Panc1 (cell line): ENCODE measurements at regions not wholly inside any gene's neighbourhood (a gene's known extent, or its start where the extent isn't known, plus 50 kb on each side); places are given as distances from the start of the nearest gene placed in this dataset.

ENCODE experiments used
- ATAC-seq: fragments of 200-7000 bp; cut with Tn5 transposase; 2 replicates; pipeline ENCODE4 v1.9.1; 2020; ENCODE audit warnings: mild to moderate bottlenecking, moderate library complexity
- BruUV-seq: library from RNA; stranded (reverse); fragments of 400-500 nt; replicated peaks from 2 replicates; lab custom pipeline; 2021; lab: Mats Ljungman, UMichigan
- CTCF ChIA-PET: fragments of 300-600 bp; sonication (Branson Sonifier 250); formaldehyde crosslinking; loops from one replicate; lab custom pipeline; 2022; ENCODE audit warnings: antibody characterized with exemption; lab: Charles Lee
- POLR2A ChIA-PET: fragments of 300-600 bp; sonication (Branson Sonifier 250); formaldehyde crosslinking; loops from one replicate; lab custom pipeline; 2022; ENCODE audit warnings: antibody characterized with exemption; lab: Charles Lee
- DNase-seq: peaks from one replicate; pipeline ENCODE4 v3.0.0-alpha.2; 2010; ENCODE audit warnings: low read depth, low spot score
- H3K27ac ChIP-seq: 2 replicates; pipeline ENCODE4 v1.5.1; 2011; ENCODE audit warnings: mild to moderate bottlenecking, low read length, inconsistent platforms
- H3K27me3 ChIP-seq: fragments of 200-500 bp; sonication (Bioruptor generic); 2 replicates; pipeline ENCODE4 v1.6.0; 2014; ENCODE audit warnings: low read length, inconsistent platforms; ENCODE audit not compliant: control insufficient read depth, insufficient read depth
- H3K36me3 ChIP-seq: fragments of 200-500 bp; sonication (Bioruptor generic); 2 replicates; pipeline ENCODE4 v1.5.1; 2014; ENCODE audit warnings: inconsistent platforms, mild to moderate bottlenecking, low read length, moderate library complexity; ENCODE audit not compliant: control insufficient read depth, insufficient read depth
- H3K4me1 ChIP-seq: 2 replicates; pipeline ENCODE4 v1.5.1; 2011; ENCODE audit warnings: inconsistent platforms, mild to moderate bottlenecking, low read length, moderate library complexity; ENCODE audit not compliant: control insufficient read depth, insufficient read depth
- H3K4me3 ChIP-seq, 2 experiments: 2 replicates each; pipeline ENCODE4 v1.5.1; 2011 to 2012; ENCODE audit warnings: low read depth in 2 of 2, low read length in 2 of 2, mild to moderate bottlenecking in 2 of 2, inconsistent platforms in 1 of 2, moderate library complexity in 1 of 2
- H3K9me3 ChIP-seq: fragments of 200-500 bp; sonication (Bioruptor generic); 2 replicates; pipeline ENCODE4 v1.5.1; 2014; ENCODE audit warnings: low read depth, mild to moderate bottlenecking, inconsistent platforms, low read length, moderate library complexity; ENCODE audit not compliant: control insufficient read depth, insufficient read depth
- POLR2AphosphoS5 ChIP-seq: IDR thresholded peaks from 2 replicates; pipeline ENCODE4 v1.6.1; 2012; ENCODE audit warnings: mild to moderate bottlenecking, low read depth, low read length, moderate library complexity
- SIN3A ChIP-seq: IDR thresholded peaks from 2 replicates; pipeline ENCODE4 v1.6.1; 2012; ENCODE audit warnings: low read depth, mild to moderate bottlenecking, low read length, moderate library complexity, borderline replicate concordance; ENCODE audit not compliant: insufficient read depth
- TCF7L2 ChIP-seq: IDR thresholded peaks from 2 replicates; pipeline ENCODE4 v1.6.1; 2011; ENCODE audit warnings: mild to moderate bottlenecking, low read depth, low read length, inconsistent platforms
- in situ Hi-C: cut with HindIII; loops from 2 replicates; pipeline ENCODE4 v1.10.0; 2016; ENCODE audit warnings: low sequenced_read_pairs, low pct_unique_long_range_greater_than_20kb
- intact Hi-C: fragments of 100-400 bp; cut with micrococcal nuclease; formaldehyde crosslinking; loops from one replicate; pipeline ENCODE4 v1.10.0; 2022; ENCODE audit not compliant: unreplicated experiment
- TF ChIP-seq, protein P1 (sequence below): fragments of 450-650 bp; IDR thresholded peaks from 2 replicates; pipeline ENCODE4 v1.5.1; 2017; ENCODE audit warnings: mild to moderate bottlenecking
- TF ChIP-seq, protein P2 (sequence below), 2 experiments: IDR thresholded peaks; 2 replicates each; pipeline ENCODE4 v1.6.1; 2011 to 2012; ENCODE audit warnings: low read depth in 2 of 2, control low read depth in 1 of 2, low read length in 1 of 2, mild to moderate bottlenecking in 1 of 2, moderate library complexity in 1 of 2; ENCODE audit not compliant: insufficient read depth in 1 of 2

DNA sequence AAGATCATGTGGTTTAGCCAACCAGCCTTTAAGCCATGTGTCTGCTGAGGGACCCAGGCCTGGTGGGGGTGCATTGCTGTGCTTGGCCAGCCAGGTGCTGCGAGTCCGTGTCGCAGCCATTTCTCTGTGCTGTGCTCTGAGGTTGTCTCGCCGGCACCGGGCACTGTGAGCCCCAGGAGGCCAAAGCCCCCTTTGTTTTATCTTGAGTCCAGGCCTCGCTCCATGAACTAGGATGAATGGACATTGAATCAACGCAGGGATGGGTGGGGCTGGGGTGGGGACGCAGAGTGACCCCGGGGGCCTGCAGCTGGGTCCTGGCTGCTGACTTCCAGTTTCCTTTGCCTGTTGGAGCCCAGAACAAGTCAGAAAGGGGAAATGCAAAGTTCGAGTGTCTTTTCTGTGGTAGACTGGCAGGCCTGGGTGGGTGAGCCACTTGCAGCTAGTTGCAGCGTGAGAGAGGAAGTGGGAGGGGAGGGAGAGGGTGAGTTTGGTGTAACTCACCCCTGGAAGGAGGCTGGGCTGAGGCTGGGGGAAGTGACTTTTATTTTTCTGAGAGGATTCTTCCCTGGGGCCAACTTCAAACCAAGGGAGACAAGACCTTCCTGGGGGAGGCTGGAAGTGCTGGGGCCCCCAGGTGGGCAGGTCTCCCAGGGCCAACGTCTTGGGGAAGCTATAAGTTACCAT, 324.7 kb downstream of the SEC14L1 start:
- TF ChIP-seq, protein P1, sequence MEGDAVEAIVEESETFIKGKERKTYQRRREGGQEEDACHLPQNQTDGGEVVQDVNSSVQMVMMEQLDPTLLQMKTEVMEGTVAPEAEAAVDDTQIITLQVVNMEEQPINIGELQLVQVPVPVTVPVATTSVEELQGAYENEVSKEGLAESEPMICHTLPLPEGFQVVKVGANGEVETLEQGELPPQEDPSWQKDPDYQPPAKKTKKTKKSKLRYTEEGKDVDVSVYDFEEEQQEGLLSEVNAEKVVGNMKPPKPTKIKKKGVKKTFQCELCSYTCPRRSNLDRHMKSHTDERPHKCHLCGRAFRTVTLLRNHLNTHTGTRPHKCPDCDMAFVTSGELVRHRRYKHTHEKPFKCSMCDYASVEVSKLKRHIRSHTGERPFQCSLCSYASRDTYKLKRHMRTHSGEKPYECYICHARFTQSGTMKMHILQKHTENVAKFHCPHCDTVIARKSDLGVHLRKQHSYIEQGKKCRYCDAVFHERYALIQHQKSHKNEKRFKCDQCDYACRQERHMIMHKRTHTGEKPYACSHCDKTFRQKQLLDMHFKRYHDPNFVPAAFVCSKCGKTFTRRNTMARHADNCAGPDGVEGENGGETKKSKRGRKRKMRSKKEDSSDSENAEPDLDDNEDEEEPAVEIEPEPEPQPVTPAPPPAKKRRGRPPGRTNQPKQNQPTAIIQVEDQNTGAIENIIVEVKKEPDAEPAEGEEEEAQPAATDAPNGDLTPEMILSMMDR = no peak
- TF ChIP-seq POLR2AphosphoS5 (no peak), TCF7L2 (no peak), SIN3A (no peak)
- TF ChIP-seq, protein P2, sequence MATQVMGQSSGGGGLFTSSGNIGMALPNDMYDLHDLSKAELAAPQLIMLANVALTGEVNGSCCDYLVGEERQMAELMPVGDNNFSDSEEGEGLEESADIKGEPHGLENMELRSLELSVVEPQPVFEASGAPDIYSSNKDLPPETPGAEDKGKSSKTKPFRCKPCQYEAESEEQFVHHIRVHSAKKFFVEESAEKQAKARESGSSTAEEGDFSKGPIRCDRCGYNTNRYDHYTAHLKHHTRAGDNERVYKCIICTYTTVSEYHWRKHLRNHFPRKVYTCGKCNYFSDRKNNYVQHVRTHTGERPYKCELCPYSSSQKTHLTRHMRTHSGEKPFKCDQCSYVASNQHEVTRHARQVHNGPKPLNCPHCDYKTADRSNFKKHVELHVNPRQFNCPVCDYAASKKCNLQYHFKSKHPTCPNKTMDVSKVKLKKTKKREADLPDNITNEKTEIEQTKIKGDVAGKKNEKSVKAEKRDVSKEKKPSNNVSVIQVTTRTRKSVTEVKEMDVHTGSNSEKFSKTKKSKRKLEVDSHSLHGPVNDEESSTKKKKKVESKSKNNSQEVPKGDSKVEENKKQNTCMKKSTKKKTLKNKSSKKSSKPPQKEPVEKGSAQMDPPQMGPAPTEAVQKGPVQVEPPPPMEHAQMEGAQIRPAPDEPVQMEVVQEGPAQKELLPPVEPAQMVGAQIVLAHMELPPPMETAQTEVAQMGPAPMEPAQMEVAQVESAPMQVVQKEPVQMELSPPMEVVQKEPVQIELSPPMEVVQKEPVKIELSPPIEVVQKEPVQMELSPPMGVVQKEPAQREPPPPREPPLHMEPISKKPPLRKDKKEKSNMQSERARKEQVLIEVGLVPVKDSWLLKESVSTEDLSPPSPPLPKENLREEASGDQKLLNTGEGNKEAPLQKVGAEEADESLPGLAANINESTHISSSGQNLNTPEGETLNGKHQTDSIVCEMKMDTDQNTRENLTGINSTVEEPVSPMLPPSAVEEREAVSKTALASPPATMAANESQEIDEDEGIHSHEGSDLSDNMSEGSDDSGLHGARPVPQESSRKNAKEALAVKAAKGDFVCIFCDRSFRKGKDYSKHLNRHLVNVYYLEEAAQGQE (IDR thresholded peaks at IDR 0.05; ENCODE audit: insufficient read depth in 1 of 2, low read depth in 2 of 2, low read length in 1 of 2) = no peak
- no peak for DNase-seq
- CTCF ChIA-PET = interaction anchor here (0.5 kb wide), 1 partner anchor 31 kb away, joined by 7 read pairs; no protein-coding TSS in a partner anchor

GRCh38 chr17:77466140-77466539, 325.4 kb downstream of the SEC14L1 start:
- ChIA-PET CTCF (no interaction called here), POLR2A (no interaction called here)
- Histone ChIP-seq H3K9me3 (no peaks in the 10 kb centered on the region), H3K27me3 (no peaks in the 10 kb centered on the region), H3K4me1 (peaks cover 35% of the 10 kb centered on the region), H3K4me3 (no peak overlapping the region), H3K27ac (0 out of 2 replicates have a peak overlapping the region, but pooled peaks have one; percentile 34), H3K36me3 (no peaks in the 10 kb centered on the region)
- ATAC-seq (no peak), DNase-seq (no peak)
- BruUV-seq = TSS peak; percentile 35
- intact Hi-C loops (no loop called here), in situ Hi-C loops (no loop called here)
- TF ChIP-seq POLR2AphosphoS5 (no peak; the same call in 1 of the 2 replicates), SIN3A (no peak), TCF7L2 (no peak)
- TF ChIP-seq, protein P2 (IDR thresholded peaks at IDR 0.05; ENCODE audit: insufficient read depth in 1 of 2, low read depth in 2 of 2, low read length in 1 of 2) = no peak

More for the DNA sequence above, 324.7 kb downstream of the SEC14L1 start:
- Histone ChIP-seq H3K4me3 (no peak overlapping the region), H3K36me3 (no peaks in the 10 kb centered on the region), H3K27me3 (no peaks in the 10 kb centered on the region), H3K27ac (0 out of 2 replicates have a peak overlapping the region, but pooled peaks have one; percentile 8), H3K4me1 (peaks cover 34% of the 10 kb centered on the region), H3K9me3 (no peaks in the 10 kb centered on the region)
- ATAC-seq = 0 out of 2 replicates have a peak, but pooled peaks have one; percentile 14
- intact Hi-C loops (no loop called here), in situ Hi-C loops (no loop called here)
- no TSS peak for BruUV-seq
- POLR2A ChIA-PET = no interaction called here
